ENCODE measurements at regions not wholly inside any gene's neighbourhood (a gene's known extent, or its start where the extent isn't known, plus 50 kb on each side); places are given as distances from the start of the nearest gene placed in this dataset.

- Histone ChIP-seq H3K36me3 (replicated peaks; ENCODE audit: low read depth, low read length) (no peaks in the 10 kb centered on the region), H3K4me1 (ENCODE audit: low read length) (no peaks in the 10 kb centered on the region), H4K20me1 (ENCODE audit: insufficient read depth, low read length) (no peaks in the 10 kb centered on the region), H3K9me3 (ENCODE audit: insufficient read depth, low read length) (no peaks in the 10 kb centered on the region), H2AFZ (ENCODE audit: low read depth, low read length) (no peak overlapping the region), H3K4me2 (ENCODE audit: low read length) (no peak overlapping the region), H3K27me3 (ENCODE audit: low read depth, low read length) (0 out of 2 replicates have a peak, but pooled peaks cover 5% of the 10 kb centered on the region), H3K4me3 (ENCODE audit: low read length) (no peak overlapping the region), H3K27ac (ENCODE audit: low read length) (no peak overlapping the region), H3K79me2 (ENCODE audit: low read length) (no peaks in the 10 kb centered on the region), H3K9ac (ENCODE audit: low read length) (no peak overlapping the region)
- TF ChIP-seq EZH2phosphoT487 (IDR thresholded peaks at IDR 0.05; ENCODE audit: low read depth) (no peak), CTCF (IDR thresholded peaks at IDR 0.05; ENCODE audit: low read depth, low read length) (no peak)
Observed at GRCh38 chr2:12152888-12153287, 406.5 kb downstream of the LPIN1 start.

- Histone ChIP-seq H3K27ac (ENCODE audit: low read length) (no peak overlapping the region), H3K9me3 (ENCODE audit: insufficient read depth, low read length) (no peaks in the 10 kb centered on the region), H3K9ac (ENCODE audit: low read length) (no peak overlapping the region), H4K20me1 (ENCODE audit: insufficient read depth, low read length) (no peaks in the 10 kb centered on the region), H3K4me3 (ENCODE audit: low read length) (no peak overlapping the region), H3K27me3 (ENCODE audit: low read depth, low read length) (0 out of 2 replicates have a peak, but pooled peaks cover 7% of the 10 kb centered on the region), H3K4me1 (ENCODE audit: low read length) (no peaks in the 10 kb centered on the region), H2AFZ (ENCODE audit: low read depth, low read length) (no peak overlapping the region), H3K36me3 (replicated peaks; ENCODE audit: low read depth, low read length) (no peaks in the 10 kb centered on the region), H3K4me2 (ENCODE audit: low read length) (no peak overlapping the region), H3K79me2 (ENCODE audit: low read length) (no peaks in the 10 kb centered on the region)
- no peak for TF ChIP-seq CTCF (IDR thresholded peaks at IDR 0.05; ENCODE audit: low read depth, low read length)
- no peak for TF ChIP-seq EZH2phosphoT487 (IDR thresholded peaks at IDR 0.05; ENCODE audit: low read depth)
Observed at GRCh38 chr2:12155303-12156051, 409.0 kb downstream of the LPIN1 start.

GRCh38 chr2:12156349-12156748, 409.9 kb downstream of the LPIN1 start:
- no peak overlapping the region for H2AFZ ChIP-seq (ENCODE audit: low read depth, low read length)
- 0 out of 2 replicates have a peak, but pooled peaks cover 7% of the 10 kb centered on the region for H3K27me3 ChIP-seq (ENCODE audit: low read depth, low read length)
- H4K20me1 ChIP-seq (ENCODE audit: insufficient read depth, low read length): no peaks in the 10 kb centered on the region
- H3K4me3 ChIP-seq (ENCODE audit: low read length): no peak overlapping the region
- no peaks in the 10 kb centered on the region for H3K36me3 ChIP-seq (replicated peaks; ENCODE audit: low read depth, low read length)
- H3K27ac ChIP-seq (ENCODE audit: low read length): no peak overlapping the region
- no peaks in the 10 kb centered on the region for H3K79me2 ChIP-seq (ENCODE audit: low read length)
- no peak overlapping the region for H3K9ac ChIP-seq (ENCODE audit: low read length)
- H3K4me2 ChIP-seq (ENCODE audit: low read length): no peak overlapping the region
- H3K9me3 ChIP-seq (ENCODE audit: insufficient read depth, low read length): no peaks in the 10 kb centered on the region
- H3K4me1 ChIP-seq (ENCODE audit: low read length): no peaks in the 10 kb centered on the region
- no peak for TF ChIP-seq CTCF (IDR thresholded peaks at IDR 0.05; ENCODE audit: low read depth, low read length)
- TF ChIP-seq EZH2phosphoT487 (IDR thresholded peaks at IDR 0.05; ENCODE audit: low read depth): no peak

GRCh38 chr2:12161085-12161484, 414.7 kb downstream of the LPIN1 start:
- H3K9ac ChIP-seq (ENCODE audit: low read length): no peak overlapping the region
- no peak overlapping the region for H3K27ac ChIP-seq (ENCODE audit: low read length)
- TF ChIP-seq CTCF (IDR thresholded peaks at IDR 0.05; ENCODE audit: low read depth, low read length): no peak
- no peak for TF ChIP-seq EZH2phosphoT487 (IDR thresholded peaks at IDR 0.05; ENCODE audit: low read depth)
- no peaks in the 10 kb centered on the region for H3K9me3 ChIP-seq (ENCODE audit: insufficient read depth, low read length)
- no peaks in the 10 kb centered on the region for H3K79me2 ChIP-seq (ENCODE audit: low read length)
- 0 out of 2 replicates have a peak, but pooled peaks cover 6% of the 10 kb centered on the region for H3K27me3 ChIP-seq (ENCODE audit: low read depth, low read length)
- no peak overlapping the region for H2AFZ ChIP-seq (ENCODE audit: low read depth, low read length)
- H4K20me1 ChIP-seq (ENCODE audit: insufficient read depth, low read length): no peaks in the 10 kb centered on the region
- no peaks in the 10 kb centered on the region for H3K36me3 ChIP-seq (replicated peaks; ENCODE audit: low read depth, low read length)
- no peaks in the 10 kb centered on the region for H3K4me1 ChIP-seq (ENCODE audit: low read length)
- no peak overlapping the region for H3K4me3 ChIP-seq (ENCODE audit: low read length)
- no peak overlapping the region for H3K4me2 ChIP-seq (ENCODE audit: low read length)
